ENCODE measurements at regions not wholly inside any gene's neighbourhood (a gene's known extent, or its start where the extent isn't known, plus 50 kb on each side); places are given as distances from the start of the nearest gene placed in this dataset.

- TF ChIP-seq CTCF (IDR thresholded peaks at IDR 0.05) = peak in 2 of 6 experiments; percentile 15 to 27
- no peak for TF ChIP-seq POLR2A (IDR thresholded peaks at IDR 0.05)
These were observed 141.0 kb upstream of the COL21A1 start for GRCh38 chr6:56388415-56388755.
